ENCODE measurements at regions not wholly inside any gene's neighbourhood (a gene's known extent, or its start where the extent isn't known, plus 50 kb on each side); places are given as distances from the start of the nearest gene placed in this dataset.

- H3K79me2 ChIP-seq (ENCODE audit: control insufficient read depth, insufficient read depth, low read length), result no peaks in the 10 kb centered on the region
- no peak overlapping the region for H2AFZ ChIP-seq (ENCODE audit: low read depth, low read length)
- WGBS (ENCODE audit: insufficient coverage, low coverage, missing lambda C conversion rate), result 0% methylated on average over 1 of the region's 1 CpG
- intact Hi-C loops (cut with micrococcal nuclease) (no loop called here), in situ Hi-C loops (cut with MboI) (no loop called here)
- H3K9me1 ChIP-seq (ENCODE audit: control insufficient read depth, insufficient read depth, low read length), result no peaks in the 10 kb centered on the region
- DNase-seq (ENCODE audit: extremely low read depth in 1 of 4, low spot score in 3 of 4) (no peak), FAIRE-seq (no peak), ATAC-seq (no peak)
- H3K9me3 ChIP-seq (replicated peaks; ENCODE audit: control insufficient read depth, insufficient read depth, low read depth, low read length), result no peaks in the 10 kb centered on the region
- TF ChIP-seq TAF9B (IDR thresholded peaks at IDR 0.05; ENCODE audit: partially characterized antibody) (no peak), PHB (CRISPR knock-in tag; IDR thresholded peaks at IDR 0.05) (no peak), ZNF197 (CRISPR knock-in tag; IDR thresholded peaks at IDR 0.05; ENCODE audit: low read depth) (no peak), PPARD (CRISPR knock-in tag; IDR thresholded peaks at IDR 0.05) (no peak), NFIX (CRISPR knock-in tag; IDR thresholded peaks at IDR 0.05; ENCODE audit: low read depth) (no peak), AFF1 (IDR thresholded peaks at IDR 0.05; ENCODE audit: low read depth in 1 of 2, partially characterized antibody in 2 of 2) (no peak), SRF (CRISPR knock-in tag; IDR thresholded peaks at IDR 0.05) (no peak), TAF15 (IDR thresholded peaks at IDR 0.05; ENCODE audit: low read depth, low read length) (no peak), U2AF1 (optimal IDR thresholded peaks at IDR 0.05; ENCODE audit: low read depth, low read length) (no peak), ZNF436 (CRISPR knock-in tag; IDR thresholded peaks at IDR 0.05) (no peak), ZNF133 (CRISPR knock-in tag; IDR thresholded peaks at IDR 0.05) (no peak), SREBF2 (CRISPR knock-in tag; IDR thresholded peaks at IDR 0.05) (no peak), POLR3G (IDR thresholded peaks at IDR 0.05; ENCODE audit: extremely low read depth, insufficient read length, insufficient replicate concordance) (no peak), ZNF124 (CRISPR knock-in tag; IDR thresholded peaks at IDR 0.05) (no peak), RBM39 (optimal IDR thresholded peaks at IDR 0.05; ENCODE audit: low read depth, low read length) (no peak), ZNF263 (CRISPR knock-in tag; IDR thresholded peaks at IDR 0.05; ENCODE audit: borderline replicate concordance) (no peak), HINFP (tag; conservative IDR thresholded peaks at IDR 0.05; ENCODE audit: low read depth) (no peak), SIX5 (IDR thresholded peaks at IDR 0.05; ENCODE audit: borderline replicate concordance in 1 of 2, insufficient read depth in 1 of 2, low read depth in 1 of 2, low read length in 2 of 2) (no peak)
- no peak overlapping the region for H3K4me2 ChIP-seq (ENCODE audit: insufficient read depth, low read length)
- no peaks in the 10 kb centered on the region for H4K20me1 ChIP-seq (replicated peaks; ENCODE audit: control insufficient read depth, insufficient read depth, low read length)
- no peak overlapping the region for H3K4me3 ChIP-seq
- no peak overlapping the region for H3K27ac ChIP-seq (ENCODE audit: extremely low read depth, low read depth, low read length)
- H3K9ac ChIP-seq (ENCODE audit: insufficient read depth in 1 of 2, low read depth in 2 of 2, low read length in 2 of 2), result no peak overlapping the region
- no TSS peak for BruUV-seq (replicated peaks)
- H3K4me1 ChIP-seq (replicated peaks in 1 of 2; ENCODE audit: control insufficient read depth in 2 of 2, insufficient read depth in 2 of 2, low read length in 2 of 2), result no peaks in the 10 kb centered on the region
- no peaks in the 10 kb centered on the region for H3K27me3 ChIP-seq (ENCODE audit: control insufficient read depth in 2 of 2, insufficient read depth in 2 of 2, low read length in 2 of 2)
- no peaks in the 10 kb centered on the region for H3K36me3 ChIP-seq (ENCODE audit: control insufficient read depth, insufficient read depth, low read length)
- POLR2A ChIA-PET, result no interaction called here
- CTCF ChIA-PET (ENCODE audit: low intra/inter-chr PET ratio), result no interaction called here
These were observed 421.0 kb downstream of the TXNL1 start for GRCh38 chr18:56217406-56217805.
